ENCODE measurements at regions not wholly inside any gene's neighbourhood (a gene's known extent, or its start where the extent isn't known, plus 50 kb on each side); places are given as distances from the start of the nearest gene placed in this dataset.

GRCh38 chr9:93761822-93762221 lies 185.4 kb downstream of the PHF2 start:
- CTCF ChIA-PET (ENCODE audit: partially characterized antibody): interaction anchor here (1.0 kb wide), 1 partner anchor 440 kb away, joined by 3 read pairs; no protein-coding TSS in a partner anchor
- no peak for FAIRE-seq
- H3K27me3 ChIP-seq (replicated peaks in 1 of 4; ENCODE audit: control insufficient read depth in 3 of 4, extremely low read depth in 1 of 4, insufficient read depth in 3 of 4, low read length in 3 of 4): no peaks in the 10 kb centered on the region

More at GRCh38 chr9:93761822-93762221, 185.4 kb downstream of the PHF2 start:
- H3K27ac ChIP-seq (ENCODE audit: low read depth, low read length): no peak overlapping the region
- H3K4ac ChIP-seq (replicated peaks; ENCODE audit: insufficient read length, low read depth, low read length): no peak overlapping the region
- H3K4me2 ChIP-seq (ENCODE audit: insufficient read depth in 1 of 2, low read depth in 2 of 2, low read length in 2 of 2): no peak overlapping the region
- no peak overlapping the region for H2BK15ac ChIP-seq (ENCODE audit: low read length)
- H3K36me3 ChIP-seq (ENCODE audit: control insufficient read depth in 2 of 4, insufficient read depth in 4 of 4, low read length in 3 of 4): no peaks in the 10 kb centered on the region
- H4K91ac ChIP-seq (replicated peaks; ENCODE audit: insufficient read length, low read length): no peak overlapping the region
- H2AK5ac ChIP-seq (ENCODE audit: low read depth, low read length): no peak overlapping the region
- H3K79me2 ChIP-seq (ENCODE audit: control insufficient read depth in 1 of 2, insufficient read depth in 2 of 2, low read length in 2 of 2): no peaks in the 10 kb centered on the region
- H2BK5ac ChIP-seq (ENCODE audit: low read depth, low read length): no peak overlapping the region
- H3K79me1 ChIP-seq (ENCODE audit: low read depth, low read length): no peaks in the 10 kb centered on the region
- POLR2A ChIA-PET (ENCODE audit: partially characterized antibody): no interaction called here
- H3K56ac ChIP-seq (replicated peaks; ENCODE audit: insufficient read length, low read depth, low read length): no peak overlapping the region
- H3K23me2 ChIP-seq (ENCODE audit: low read depth, low read length): no peaks in the 10 kb centered on the region
- no peak overlapping the region for H2BK20ac ChIP-seq (ENCODE audit: low read length)
- no peak overlapping the region for H2BK120ac ChIP-seq (replicated peaks; ENCODE audit: low read depth, low read length)
- no peak overlapping the region for H3K14ac ChIP-seq (ENCODE audit: insufficient read length)
- H3K9me3 ChIP-seq (ENCODE audit: insufficient read depth in 2 of 2, low read depth in 1 of 2, low read length in 1 of 2): peaks cover 10 to 11% of the 10 kb centered on the region in 2 experiments
- H3K9ac ChIP-seq (replicated peaks in 1 of 4; ENCODE audit: extremely low read depth in 1 of 4, low read depth in 3 of 4, low read length in 3 of 4): no peak overlapping the region
- H4K20me1 ChIP-seq (replicated peaks in 1 of 2; ENCODE audit: control insufficient read depth in 1 of 2, insufficient read depth in 2 of 2, low read length in 2 of 2): no peaks in the 10 kb centered on the region
- peaks cover 0 to 8% (median 1%) of the 10 kb centered on the region in 4 experiments; a peak in 2 of 7 replicates for H3K4me1 ChIP-seq (replicated peaks in 1 of 4; ENCODE audit: control insufficient read depth in 3 of 4, insufficient read depth in 4 of 4, low read length in 3 of 4)
- no peak overlapping the region for H3K4me3 ChIP-seq (ENCODE audit: extremely low read depth in 1 of 4, insufficient read depth in 2 of 4, low read depth in 3 of 4, low read length in 4 of 4)
- TF ChIP-seq JUND (IDR thresholded peaks at IDR 0.05; ENCODE audit: low read length) (no peak), CREB1 (IDR thresholded peaks at IDR 0.05) (no peak)
- no peak overlapping the region for H2BK12ac ChIP-seq (ENCODE audit: low read depth, low read length)
- no peak overlapping the region for H4K8ac ChIP-seq (ENCODE audit: extremely low read depth, insufficient read depth, low read length)
- H4K5ac ChIP-seq (ENCODE audit: insufficient read length, low read depth, low read length): no peak overlapping the region
- H3K23ac ChIP-seq (ENCODE audit: insufficient read length): no peak overlapping the region
- WGBS, 2 experiments (ENCODE audit: extremely low coverage in 1 of 2, insufficient coverage in 1 of 2, insufficient read length in 1 of 2, insufficient replicate concordance in 2 of 2, low coverage in 1 of 2, low lambda C conversion rate in 2 of 2, missing lambda C conversion rate in 1 of 2): 85% methylated on average over 3 of the region's 3 CpGs; no CpG with 5 or more reads in 1 of the 2 experiments
- no peak overlapping the region for H2AFZ ChIP-seq (ENCODE audit: low read length)
- DNase-seq (ENCODE audit: low read depth in 1 of 2, low spot score in 2 of 2): no peak
- H3K18ac ChIP-seq (ENCODE audit: extremely low read depth, low read length): no peak overlapping the region
